Epidermal melanocyte (primary cell): ENCODE measurements at regions not wholly inside any gene's neighbourhood (a gene's known extent, or its start where the extent isn't known, plus 50 kb on each side); places are given as distances from the start of the nearest gene placed in this dataset.

ENCODE experiments used
- DNase-seq: peaks from one replicate; pipeline ENCODE4 v3.0.0; 2011; ENCODE audit warnings: low spot score; ENCODE audit not compliant: insufficient read length

DNA sequence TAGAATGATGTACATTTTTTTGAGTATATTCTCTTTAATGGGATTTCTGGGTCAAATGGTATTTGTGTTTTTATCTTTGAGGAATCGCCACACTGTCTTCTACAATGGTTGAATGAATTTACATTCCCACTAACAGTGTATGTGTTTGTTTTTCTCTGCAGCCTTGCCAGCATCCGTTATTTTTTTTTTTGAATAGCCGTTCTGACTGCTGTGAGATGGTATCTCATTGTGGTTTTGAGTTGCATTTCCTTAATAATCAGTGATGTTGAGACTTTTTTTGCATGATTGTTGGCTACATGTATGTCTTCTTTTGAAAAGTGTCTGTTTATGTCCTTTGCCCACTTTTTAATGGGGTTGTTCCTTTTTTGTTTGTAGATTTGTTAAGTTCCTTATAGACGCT lies 172.7 kb upstream of the CDH8 start:
- no peak for DNase-seq

GRCh38 chr16:62205459-62205858 lies 169.2 kb upstream of the CDH8 start:
- no peak for DNase-seq

DNA sequence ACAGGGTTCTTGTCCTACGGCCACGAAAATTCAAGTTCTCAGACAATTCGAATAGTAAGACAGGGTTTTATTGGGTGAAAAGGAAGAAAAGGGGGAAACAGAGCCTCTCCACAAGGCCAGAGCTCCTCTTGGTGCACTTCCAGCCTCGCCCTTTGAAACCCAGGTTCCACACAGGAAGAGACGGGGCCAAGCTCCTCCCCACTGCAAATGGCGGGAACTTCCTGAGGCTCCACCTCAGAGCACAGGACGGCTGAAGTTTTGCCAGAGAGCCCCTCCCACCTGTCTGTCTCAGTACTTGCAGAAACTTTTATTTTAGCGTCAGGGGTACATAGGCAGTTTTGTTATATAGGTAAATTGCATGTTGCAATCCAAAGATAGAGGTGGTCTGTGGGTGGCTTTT lies 165.7 kb upstream of the CDH8 start:
- DNase-seq, result no peak

- DNase-seq, result no peak
These were observed 158.6 kb upstream of the CDH8 start for GRCh38 chr16:62194828-62195227.

DNA sequence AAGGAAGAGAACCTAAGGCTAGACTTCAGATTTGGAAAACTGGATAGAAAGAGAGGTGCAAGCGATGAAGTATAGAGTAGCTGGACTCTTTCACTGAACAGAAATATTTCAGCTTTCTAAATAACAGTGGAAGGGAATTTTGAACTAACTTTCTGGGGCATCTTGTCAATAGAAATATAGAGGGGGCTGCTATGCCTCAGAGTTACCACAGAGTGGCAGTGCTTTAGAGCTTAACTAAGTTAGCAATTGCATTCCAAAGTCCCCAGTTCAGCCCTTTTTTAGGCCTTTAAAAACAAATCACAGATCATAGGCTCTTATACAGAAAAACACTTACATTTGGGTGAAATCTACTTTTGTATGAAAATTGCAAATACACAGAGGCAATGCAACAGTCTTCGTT lies 154.2 kb upstream of the CDH8 start:
- peak; percentile 33 for DNase-seq

DNA sequence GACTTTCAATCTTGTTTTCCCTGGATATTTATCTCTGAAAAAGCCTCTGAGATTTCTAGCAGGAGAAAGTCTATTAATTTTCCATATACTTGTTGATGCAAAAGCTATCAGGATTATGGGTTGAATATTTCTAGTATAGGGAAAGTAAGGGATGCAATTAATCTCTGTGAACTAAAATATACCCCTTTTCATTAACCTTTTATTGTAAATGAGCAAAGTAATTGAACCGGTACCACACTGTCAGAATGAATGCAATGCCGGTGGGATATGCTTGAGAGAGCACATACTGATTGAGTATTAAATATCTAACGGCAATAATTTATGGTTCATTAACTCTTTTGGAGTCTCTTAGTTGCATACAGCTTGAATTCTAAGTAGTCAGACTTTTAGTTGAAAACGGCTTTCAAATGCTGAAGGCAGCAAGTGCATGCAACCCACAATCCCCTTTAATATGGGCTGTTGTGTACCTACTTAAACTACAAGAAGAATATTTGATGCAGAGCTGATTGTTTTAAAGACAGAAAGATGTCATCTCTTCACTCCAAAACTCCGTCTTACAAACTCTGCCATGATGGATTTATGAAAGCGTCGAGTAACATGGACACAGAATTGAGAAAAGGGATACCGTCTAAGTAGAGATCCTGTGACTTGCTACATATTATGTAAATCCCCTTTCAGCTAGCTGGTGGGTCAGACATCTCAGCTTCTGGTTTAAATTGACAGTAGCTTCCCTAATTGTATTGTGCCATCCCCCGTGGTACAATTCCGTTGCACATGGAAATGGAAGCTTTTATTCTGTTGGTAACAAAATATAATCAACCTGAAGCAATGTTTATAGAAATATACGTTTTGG lies 141.3 kb upstream of the CDH8 start:
- no peak for DNase-seq

DNA sequence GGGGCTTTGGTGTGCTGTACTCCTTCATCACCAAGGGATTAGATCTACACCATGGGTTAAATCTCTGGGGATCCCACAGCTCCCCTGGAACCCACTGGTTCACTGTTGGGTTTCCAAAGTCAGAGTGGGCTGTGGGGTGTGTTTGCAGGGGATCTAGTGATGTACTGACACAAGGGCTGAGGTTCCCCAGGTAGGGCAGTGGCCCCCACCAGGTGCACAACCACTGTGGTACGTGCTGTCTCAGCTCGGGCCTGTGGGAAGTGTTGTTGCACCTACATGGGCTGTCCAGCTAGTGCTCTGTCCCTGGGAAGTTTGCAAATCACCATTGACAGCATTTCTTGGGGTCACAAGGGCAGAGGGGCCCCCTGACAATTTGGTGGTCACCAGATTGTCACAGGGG lies 134.4 kb upstream of the CDH8 start:
- DNase-seq, result no peak

- DNase-seq, result no peak
These were observed 131.3 kb upstream of the CDH8 start for GRCh38 chr16:62167551-62167950.

- no peak for DNase-seq
These were observed 121.3 kb upstream of the CDH8 start for GRCh38 chr16:62157544-62157943.

GRCh38 chr16:62156971-62157370 lies 120.7 kb upstream of the CDH8 start:
- DNase-seq, result no peak

- DNase-seq, result no peak
These were observed 113.4 kb upstream of the CDH8 start for GRCh38 chr16:62149631-62150030.

- DNase-seq, result no peak
These were observed 101.8 kb upstream of the CDH8 start for GRCh38 chr16:62137996-62138395.

- DNase-seq, result no peak
These were observed 99.7 kb upstream of the CDH8 start for GRCh38 chr16:62135911-62136310.

DNA sequence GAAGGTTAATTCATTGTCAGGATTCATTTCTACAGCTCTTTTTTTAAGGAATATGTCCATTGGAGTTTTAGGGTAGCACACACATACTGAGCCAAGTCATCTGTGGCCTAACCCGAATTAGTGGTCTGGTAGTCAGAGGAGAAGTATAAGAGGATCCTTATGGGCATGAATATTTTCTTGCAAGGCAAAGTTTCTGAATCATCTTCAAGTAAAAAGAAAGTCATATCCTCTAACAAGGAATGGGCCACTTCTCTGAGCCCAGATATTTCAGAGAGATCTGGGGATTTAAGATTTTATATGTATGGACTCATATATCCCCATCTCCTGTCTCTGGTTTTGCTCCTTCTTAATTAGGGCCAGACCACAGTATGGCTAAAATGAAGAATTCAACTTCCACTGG lies 99.2 kb upstream of the CDH8 start:
- no peak for DNase-seq

DNA sequence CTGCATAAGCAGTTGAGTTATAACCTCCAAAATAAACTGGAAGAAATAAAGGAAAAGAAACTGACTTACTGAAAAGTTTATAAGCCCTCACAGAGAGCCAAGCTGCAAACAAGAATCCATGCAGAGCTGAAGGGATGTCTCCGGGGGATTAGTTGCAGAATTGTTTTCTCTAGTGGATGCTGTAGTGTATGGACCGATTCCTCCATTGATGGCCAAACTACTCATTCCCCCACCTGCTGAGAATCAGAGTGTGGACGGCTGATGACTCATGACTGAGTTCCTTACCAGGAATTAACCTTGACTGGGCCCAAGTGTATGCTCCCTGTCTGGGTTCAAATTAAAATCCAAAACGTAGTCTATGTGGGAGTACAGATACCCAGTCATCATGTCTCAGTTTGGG lies 93.9 kb upstream of the CDH8 start:
- no peak for DNase-seq

GRCh38 chr16:62105244-62105643 lies 69.0 kb upstream of the CDH8 start:
- DNase-seq, result no peak

GRCh38 chr16:62102588-62102987 lies 66.3 kb upstream of the CDH8 start:
- DNase-seq, result no peak

- no peak for DNase-seq
These were observed 64.4 kb upstream of the CDH8 start for GRCh38 chr16:62100651-62101050.

DNA sequence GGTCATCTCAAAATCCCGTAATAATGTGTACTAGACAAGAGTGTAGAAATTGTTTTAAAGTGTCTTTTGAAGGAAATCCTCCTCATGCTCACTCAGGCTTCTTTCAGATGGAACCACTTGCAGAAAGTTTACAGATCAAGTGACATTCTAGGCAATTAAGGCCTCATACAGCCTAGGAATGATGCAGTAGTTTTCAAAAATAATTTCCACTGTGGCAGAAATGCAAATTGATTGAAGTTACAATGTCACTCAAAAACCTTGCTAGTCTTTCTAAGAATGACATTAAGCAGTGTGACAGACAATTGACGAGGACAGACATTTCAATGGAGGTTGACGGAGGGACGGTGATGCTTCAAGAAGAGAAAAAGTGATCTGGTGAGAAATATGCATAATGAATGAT lies 53.5 kb upstream of the CDH8 start:
- DNase-seq, result no peak

- DNase-seq, result no peak
These were observed 52.6 kb upstream of the CDH8 start for GRCh38 chr16:62088731-62089410.
